ENCODE measurements at regions not wholly inside any gene's neighbourhood (a gene's known extent, or its start where the extent isn't known, plus 50 kb on each side); places are given as distances from the start of the nearest gene placed in this dataset.
"Not testable (repeated sequence)": the region's sequence is repeated elsewhere in the genome, so short reads cannot be mapped to it uniquely, and the experiment has no call there.

- ATAC-seq, result no peak
- intact Hi-C loops (cut with DNase I), result no loop called here
- no peak for DNase-seq
Observed at GRCh38 chr2:57185568-57185967, 861.0 kb upstream of the VRK2 start.

GRCh38 chr2:57190007-57190406 lies 856.6 kb upstream of the VRK2 start:
- intact Hi-C loops (cut with DNase I), result no loop called here
- no peak for ATAC-seq
- DNase-seq, result no peak

GRCh38 chr2:57199663-57200062 lies 846.9 kb upstream of the VRK2 start:
- ATAC-seq (no peak), DNase-seq (no peak)
- intact Hi-C loops (cut with DNase I), result no loop called here

GRCh38 chr2:57204364-57204763 lies 842.2 kb upstream of the VRK2 start:
- DNase-seq, result no peak
- ATAC-seq, result no peak
- intact Hi-C loops (cut with DNase I), result no loop called here

GRCh38 chr2:57205241-57205640 lies 841.4 kb upstream of the VRK2 start:
- intact Hi-C loops (cut with DNase I), result no loop called here
- DNase-seq (no peak), ATAC-seq (no peak)

- intact Hi-C loops (cut with DNase I), result no loop called here
- ATAC-seq, result no peak
- no peak for DNase-seq
Observed at GRCh38 chr2:57207191-57207590, 839.4 kb upstream of the VRK2 start.

GRCh38 chr2:57209799-57210198 lies 836.8 kb upstream of the VRK2 start:
- DNase-seq (no peak), ATAC-seq (no peak)
- intact Hi-C loops (cut with DNase I), result no loop called here

- intact Hi-C loops (cut with DNase I), result no loop called here
- ATAC-seq (no peak), DNase-seq (no peak)
Observed at GRCh38 chr2:57210855-57211254, 835.8 kb upstream of the VRK2 start.

GRCh38 chr2:57217013-57217412 lies 829.6 kb upstream of the VRK2 start:
- intact Hi-C loops (cut with DNase I), result no loop called here
- no peak for ATAC-seq

GRCh38 chr2:57218206-57218605 lies 828.4 kb upstream of the VRK2 start:
- ATAC-seq (peak in 1 of 2 donors; percentile 65), DNase-seq (no peak)
- intact Hi-C loops (cut with DNase I), result no loop called here

More at GRCh38 chr2:57217013-57217412, 829.6 kb upstream of the VRK2 start:
- no peak for DNase-seq

- ATAC-seq; DNase-seq; intact Hi-C loops (cut with DNase I): not testable (repeated sequence)
Observed at GRCh38 chr2:57229706-57230105, 816.9 kb upstream of the VRK2 start.

GRCh38 chr2:57232341-57232740 lies 814.3 kb upstream of the VRK2 start:
- DNase-seq; ATAC-seq; intact Hi-C loops (cut with DNase I): not testable (repeated sequence)

GRCh38 chr2:57251495-57251894 lies 795.1 kb upstream of the VRK2 start:
- DNase-seq; intact Hi-C loops (cut with DNase I); ATAC-seq: not testable (repeated sequence)

- intact Hi-C loops (cut with DNase I); ATAC-seq; DNase-seq: not testable (repeated sequence)
Observed at GRCh38 chr2:57276408-57276807, 770.2 kb upstream of the VRK2 start.

GRCh38 chr2:57278451-57278850 lies 768.2 kb upstream of the VRK2 start:
- intact Hi-C loops (cut with DNase I), result no loop called here
- no peak for DNase-seq
- no peak for ATAC-seq

GRCh38 chr2:57291209-57291608 lies 755.4 kb upstream of the VRK2 start:
- no peak for DNase-seq
- ATAC-seq, result no peak
- intact Hi-C loops (cut with DNase I), result no loop called here

GRCh38 chr2:57296795-57297517 lies 749.6 kb upstream of the VRK2 start:
- DNase-seq, result no peak
- no peak for ATAC-seq
- intact Hi-C loops (cut with DNase I), result no loop called here

- DNase-seq, result no peak
Observed at GRCh38 chr2:57313678-57314077, 732.9 kb upstream of the VRK2 start.

GRCh38 chr2:57314682-57315081 lies 731.9 kb upstream of the VRK2 start:
- ATAC-seq, result no peak
- DNase-seq, result no peak
- intact Hi-C loops (cut with DNase I), result no loop called here

More at GRCh38 chr2:57313678-57314077, 732.9 kb upstream of the VRK2 start:
- intact Hi-C loops (cut with DNase I), result no loop called here
- ATAC-seq, result no peak

- DNase-seq (no peak), ATAC-seq (no peak)
- intact Hi-C loops (cut with DNase I), result no loop called here
Observed at GRCh38 chr2:57330447-57330846, 716.2 kb upstream of the VRK2 start.

- DNase-seq (no peak), ATAC-seq (no peak)
- intact Hi-C loops (cut with DNase I), result no loop called here
Observed at GRCh38 chr2:57333221-57333620, 713.4 kb upstream of the VRK2 start.

Data from left cardiac atrium (tissue), 4 donors.